H1 (cell line): ENCODE measurements at regions not wholly inside any gene's neighbourhood (a gene's known extent, or its start where the extent isn't known, plus 50 kb on each side); places are given as distances from the start of the nearest gene placed in this dataset.

Experiments
- CTCF ChIA-PET: fragments of 300-600 bp; sonication (Branson Sonifier 250); formaldehyde crosslinking; loops from one replicate; lab custom pipeline; 2021; ENCODE audit not compliant: partially characterized antibody; lab: Charles Lee
- POLR2A ChIA-PET: fragments of 300-600 bp; sonication (Branson Sonifier 250); formaldehyde crosslinking; loops from one replicate; lab custom pipeline; 2021; ENCODE audit warnings: inconsistent platforms; ENCODE audit not compliant: partially characterized antibody; lab: Charles Lee
- DNase-seq, 2 experiments: peaks; one replicate each; pipeline versions ENCODE4 v3.0.0 to v3.0.0-alpha.2; 2010 to 2022; ENCODE audit warnings: low spot score in 2 of 2, low read depth in 1 of 2, mixed read lengths in 1 of 2
- FAIRE-seq: peaks from 2 replicates; lab custom pipeline; 2011; peaks lifted over from hg19 to GRCh38; lab: Jason Lieb, UNC
- H2AFZ ChIP-seq: 2 replicates; pipeline ENCODE4 v1.8.1; 2012; ENCODE audit warnings: low read length, inconsistent platforms
- H2AK5ac ChIP-seq: 2 replicates; pipeline ENCODE4 v1.6.1; 2013; ENCODE audit warnings: low read depth, low read length
- H2BK120ac ChIP-seq: replicated peaks from 2 replicates; pipeline ENCODE3; 2013; ENCODE audit warnings: low read depth, low read length, inconsistent platforms
- H2BK12ac ChIP-seq: 2 replicates; pipeline ENCODE4 v1.6.1; 2013; ENCODE audit warnings: low read depth, low read length
- H2BK15ac ChIP-seq: 2 replicates; pipeline ENCODE4 v1.6.1; 2013; ENCODE audit warnings: low read length
- H2BK20ac ChIP-seq: 2 replicates; pipeline ENCODE4 v1.6.1; 2013; ENCODE audit warnings: low read length
- H2BK5ac ChIP-seq: 2 replicates; pipeline ENCODE4 v1.6.1; 2013; ENCODE audit warnings: low read depth, low read length
- H3K14ac ChIP-seq: 2 replicates; pipeline ENCODE4 v1.6.1; 2013; ENCODE audit warnings: inconsistent platforms; ENCODE audit not compliant: insufficient read length
- H3K18ac ChIP-seq: 2 replicates; pipeline ENCODE4 v1.6.1; 2013; ENCODE audit warnings: low read length; ENCODE audit errors: extremely low read depth
- H3K23ac ChIP-seq: 2 replicates; pipeline ENCODE4 v1.6.1; 2013; ENCODE audit warnings: inconsistent platforms; ENCODE audit not compliant: insufficient read length
- H3K23me2 ChIP-seq: 2 replicates; pipeline ENCODE4 v1.6.1; 2013; ENCODE audit warnings: low read depth, low read length
- H3K27ac ChIP-seq: 2 replicates; pipeline ENCODE4 v1.6.1; 2011; ENCODE audit warnings: low read depth, low read length, inconsistent platforms
- H3K27me3 ChIP-seq, 4 experiments: replicated peaks in 1 of 4; 1 replicate in 1 of 4; 2 replicates in 3 of 4; pipeline versions ENCODE4 v1.6.1 to v1.8.1; 2011 to 2013; ENCODE audit warnings: low read length in 3 of 4, mild to moderate bottlenecking in 3 of 4, inconsistent platforms in 2 of 4, mixed read lengths in 2 of 4, moderate library complexity in 1 of 4; ENCODE audit not compliant: control insufficient read depth in 3 of 4, insufficient read depth in 3 of 4; ENCODE audit errors: extremely low read depth in 1 of 4
- H3K36me3 ChIP-seq, 4 experiments: 2 replicates each; pipeline versions ENCODE4 v1.6.1 to v1.8.1; 2011 to 2013; ENCODE audit warnings: mild to moderate bottlenecking in 4 of 4, low read length in 3 of 4, moderate library complexity in 2 of 4, control low read depth in 1 of 4, inconsistent platforms in 1 of 4; ENCODE audit not compliant: insufficient read depth in 4 of 4, control insufficient read depth in 2 of 4
- H3K4ac ChIP-seq: replicated peaks from 2 replicates; pipeline ENCODE3; 2013; ENCODE audit warnings: low read length, low read depth, mixed read lengths, inconsistent platforms; ENCODE audit not compliant: insufficient read length
- H3K4me1 ChIP-seq, 4 experiments: replicated peaks in 1 of 4; 1 replicate in 1 of 4; 2 replicates in 3 of 4; pipeline versions ENCODE4 v1.6.1 to v1.8.1; 2011 to 2013; ENCODE audit warnings: low read length in 3 of 4, inconsistent platforms in 2 of 4, mixed read lengths in 1 of 4; ENCODE audit not compliant: insufficient read depth in 4 of 4, control insufficient read depth in 3 of 4
- H3K4me2 ChIP-seq, 2 experiments: 2 replicates each; pipeline versions ENCODE4 v1.6.1 to v1.8.1; 2011 to 2013; ENCODE audit warnings: low read depth in 2 of 2, low read length in 2 of 2, control low read depth in 1 of 2, inconsistent platforms in 1 of 2, mild to moderate bottlenecking in 1 of 2; ENCODE audit not compliant: insufficient read depth in 1 of 2
- H3K4me3 ChIP-seq, 4 experiments: fragments of 200-600, 300-600 bp in 1 of 4; sonication (generic), shearing (Covaris generic), sonication (Bioruptor Twin) in 1 of 4; 2 replicates each; pipeline versions ENCODE4 v1.5.1 to v1.8.1; 2011 to 2016; ENCODE audit warnings: low read length in 4 of 4, low read depth in 3 of 4, control low read depth in 2 of 4, inconsistent platforms in 2 of 4, mild to moderate bottlenecking in 2 of 4, mixed read lengths in 1 of 4, moderate library complexity in 1 of 4; ENCODE audit not compliant: insufficient read depth in 2 of 4; ENCODE audit errors: extremely low read depth in 1 of 4
- H3K56ac ChIP-seq: replicated peaks from 2 replicates; pipeline ENCODE3; 2013; ENCODE audit warnings: low read depth, mild to moderate bottlenecking, mixed read lengths, low read length, inconsistent platforms; ENCODE audit not compliant: insufficient read length
- H3K79me1 ChIP-seq: 2 replicates; pipeline ENCODE4 v1.6.1; 2013; ENCODE audit warnings: low read depth, low read length, control low read depth
- H3K79me2 ChIP-seq, 2 experiments: 2 replicates each; pipeline versions ENCODE4 v1.6.1 to v1.8.1; 2012 to 2013; ENCODE audit warnings: low read length in 2 of 2, mild to moderate bottlenecking in 2 of 2, inconsistent platforms in 1 of 2; ENCODE audit not compliant: insufficient read depth in 2 of 2, control insufficient read depth in 1 of 2
- H3K9ac ChIP-seq, 4 experiments: replicated peaks in 1 of 4; 1 replicate in 1 of 4; 2 replicates in 3 of 4; pipeline versions ENCODE4 v1.6.1 to v1.8.1; 2011 to 2013; ENCODE audit warnings: low read depth in 3 of 4, low read length in 3 of 4, control low read depth in 2 of 4, mild to moderate bottlenecking in 2 of 4, moderate library complexity in 2 of 4, inconsistent platforms in 1 of 4; ENCODE audit errors: extremely low read depth in 1 of 4
- H3K9me3 ChIP-seq, 2 experiments: 2 replicates each; pipeline versions ENCODE4 v1.6.1 to v1.8.1; 2012 to 2013; ENCODE audit warnings: mild to moderate bottlenecking in 2 of 2, moderate library complexity in 2 of 2, control low read depth in 1 of 2, inconsistent platforms in 1 of 2, low read depth in 1 of 2, low read length in 1 of 2, mixed read lengths in 1 of 2; ENCODE audit not compliant: insufficient read depth in 2 of 2
- H4K20me1 ChIP-seq, 2 experiments: replicated peaks in 1 of 2; 2 replicates each; pipeline versions ENCODE3 to v1.8.1; 2011 to 2013; ENCODE audit warnings: inconsistent platforms in 2 of 2, low read length in 2 of 2, mild to moderate bottlenecking in 1 of 2; ENCODE audit not compliant: insufficient read depth in 2 of 2, control insufficient read depth in 1 of 2
- H4K5ac ChIP-seq: 2 replicates; pipeline ENCODE4 v1.6.1; 2013; ENCODE audit warnings: low read length, low read depth, mixed read lengths, inconsistent platforms; ENCODE audit not compliant: insufficient read length
- H4K8ac ChIP-seq: 2 replicates; pipeline ENCODE4 v1.8.0; 2013; ENCODE audit warnings: mild to moderate bottlenecking, moderate library complexity, low read length, inconsistent platforms; ENCODE audit not compliant: insufficient read depth; ENCODE audit errors: extremely low read depth
- H4K91ac ChIP-seq: replicated peaks from 2 replicates; pipeline ENCODE3; 2013; ENCODE audit warnings: low read length, mixed read lengths, inconsistent platforms; ENCODE audit not compliant: insufficient read length
- EGR1 ChIP-seq: IDR thresholded peaks from 2 replicates; pipeline ENCODE4 v1.6.1; 2011; ENCODE audit warnings: low read depth, low read length, borderline replicate concordance
- HDAC2 ChIP-seq, 2 experiments: fragments of 300-600 bp in 1 of 2; sonication (generic) in 1 of 2; IDR thresholded peaks; 2 replicates each; pipeline ENCODE4 v1.6.1; 2011 to 2012; ENCODE audit warnings: low read depth in 2 of 2, low read length in 2 of 2, mild to moderate bottlenecking in 2 of 2, moderate library complexity in 2 of 2, borderline replicate concordance in 1 of 2, inconsistent platforms in 1 of 2
- KDM1A ChIP-seq: fragments of 200-600, 300-600 bp; sonication (generic); IDR thresholded peaks from 2 replicates; pipeline ENCODE4 v1.7.1; 2016; ENCODE audit warnings: mild to moderate bottlenecking, low read length, borderline replicate concordance
- POLR2A ChIP-seq, 2 experiments: IDR thresholded peaks; 1 replicate in 1 of 2; 2 replicates in 1 of 2; pipeline ENCODE4 v1.6.1; 2011; ENCODE audit warnings: low read depth in 2 of 2, low read length in 2 of 2, mild to moderate bottlenecking in 2 of 2; ENCODE audit errors: control extremely low read depth in 1 of 2
- SIRT6 ChIP-seq: IDR thresholded peaks from one replicate; pipeline ENCODE4 v1.7.1; 2012; ENCODE audit warnings: low read length, inconsistent platforms
- SRF ChIP-seq: IDR thresholded peaks from 2 replicates; pipeline ENCODE4 v1.6.1; 2011; ENCODE audit warnings: mild to moderate bottlenecking, low read depth, low read length, moderate library complexity
- TEAD4 ChIP-seq: IDR thresholded peaks from 2 replicates; pipeline ENCODE4 v1.6.1; 2012; ENCODE audit warnings: low read depth, low read length, inconsistent platforms, mixed read lengths
- YY1 ChIP-seq: IDR thresholded peaks from 2 replicates; pipeline ENCODE4 v1.6.1; 2011; ENCODE audit warnings: low read depth, mild to moderate bottlenecking, low read length
- WGBS, 2 experiments: shearing (Covaris generic) in 1 of 2; methylation state at CpG; one replicate each; pipeline versions ENCODE4 v1.1.6 to v1.1.7; 2013 to 2015; ENCODE audit warnings: low lambda C conversion rate in 2 of 2, mixed read lengths in 2 of 2, inconsistent platforms in 1 of 2, low coverage in 1 of 2, missing lambda C conversion rate in 1 of 2; ENCODE audit not compliant: insufficient replicate concordance in 2 of 2, insufficient coverage in 1 of 2, insufficient read length in 1 of 2; ENCODE audit errors: extremely low coverage in 1 of 2, missing lambda C conversion rate in 1 of 2; 5-methylcytosine and 5-hydroxymethylcytosine counted together
- TF ChIP-seq, protein P1 (sequence below): IDR thresholded peaks from 2 replicates; pipeline ENCODE4 v1.6.1; 2011; ENCODE audit warnings: low read depth, mild to moderate bottlenecking, low read length; ENCODE audit not compliant: insufficient read depth

DNA sequence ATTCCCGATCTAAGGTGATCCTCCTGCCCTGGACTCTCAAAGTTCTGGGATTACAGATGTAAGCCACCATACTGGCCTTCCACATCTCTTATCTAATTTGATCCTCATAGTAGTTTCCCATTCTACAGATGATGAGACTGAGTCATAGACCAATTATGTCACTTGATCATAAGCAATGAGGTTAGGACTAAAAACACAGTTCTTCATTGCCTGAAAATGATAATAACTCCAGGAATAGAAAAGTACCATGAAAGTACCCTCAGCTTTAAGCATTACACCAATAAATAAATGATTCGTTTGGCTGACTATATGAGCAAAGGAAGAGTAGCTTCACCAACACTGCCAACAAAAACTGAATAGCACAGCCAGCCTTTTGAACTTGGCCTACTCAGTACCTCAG is 389.5 kb downstream of the ACTL7B start:
- Histone ChIP-seq H3K4me2 (no peak overlapping the region), H4K91ac (no peak overlapping the region), H4K20me1 (no peaks in the 10 kb centered on the region), H3K4me3 (no peak overlapping the region), H4K5ac (no peak overlapping the region), H2BK15ac (no peak overlapping the region), H3K36me3 (no peaks in the 10 kb centered on the region), H3K27ac (no peak overlapping the region), H3K9me3 (no peaks in the 10 kb centered on the region; a peak in 1 of 4 replicates), H3K4ac (no peak overlapping the region), H3K4me1 (no peaks in the 10 kb centered on the region), H2AFZ (no peak overlapping the region), H3K79me1 (no peaks in the 10 kb centered on the region), H2AK5ac (no peak overlapping the region), H3K14ac (no peak overlapping the region), H2BK120ac (no peak overlapping the region), H3K9ac (no peak overlapping the region), H4K8ac (no peak overlapping the region), H3K79me2 (no peaks in the 10 kb centered on the region), H2BK12ac (no peak overlapping the region), H2BK20ac (no peak overlapping the region), H2BK5ac (no peak overlapping the region), H3K18ac (no peak overlapping the region), H3K23ac (no peak overlapping the region), H3K23me2 (no peaks in the 10 kb centered on the region), H3K27me3 (no peaks in the 10 kb centered on the region), H3K56ac (no peak overlapping the region)
- FAIRE-seq (no peak), DNase-seq (no peak)
- POLR2A ChIA-PET: no interaction called here
- CTCF ChIA-PET: interaction anchor here (1.3 to 4.1 kb wide), 4 partner anchors 10 to 98 kb away, joined by 3 to 33 read pairs (median 16); no protein-coding TSS in a partner anchor
- 62% methylated on average over 2 of the region's 2 CpGs; no CpG with 5 or more reads in 1 of the 2 experiments for WGBS, 2 experiments
- TF ChIP-seq HDAC2 (IDR thresholded peaks at IDR 0.05; ENCODE audit: borderline replicate concordance in 1 of 2, low read depth in 2 of 2, low read length in 2 of 2) (no peak), EGR1 (no peak), YY1 (no peak), TEAD4 (no peak), SRF (no peak), POLR2A (IDR thresholded peaks at IDR 0.05; ENCODE audit: control extremely low read depth in 1 of 2, low read depth in 2 of 2, low read length in 2 of 2) (no peak), SIRT6 (no peak), KDM1A (no peak)
- TF ChIP-seq, protein P1, sequence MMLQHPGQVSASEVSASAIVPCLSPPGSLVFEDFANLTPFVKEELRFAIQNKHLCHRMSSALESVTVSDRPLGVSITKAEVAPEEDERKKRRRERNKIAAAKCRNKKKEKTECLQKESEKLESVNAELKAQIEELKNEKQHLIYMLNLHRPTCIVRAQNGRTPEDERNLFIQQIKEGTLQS: no peak
